Daoy (cell line): ENCODE measurements at regions not wholly inside any gene's neighbourhood (a gene's known extent, or its start where the extent isn't known, plus 50 kb on each side); places are given as distances from the start of the nearest gene placed in this dataset.
"Not testable (repeated sequence)": the region's sequence is repeated elsewhere in the genome, so short reads cannot be mapped to it uniquely, and the experiment has no call there.

Source experiments
- DNase-seq: peaks from one replicate; pipeline ENCODE4 v3.0.0-alpha.2; 2015; ENCODE audit warnings: low read depth

GRCh38 chr4:107391009-107391629 is 328.9 kb downstream of the PAPSS1 start:
- no peak for DNase-seq

GRCh38 chr4:107389965-107390364 is 330.1 kb downstream of the PAPSS1 start:
- no peak for DNase-seq

GRCh38 chr4:107388736-107389274 is 331.2 kb downstream of the PAPSS1 start:
- DNase-seq: no peak

GRCh38 chr4:107380836-107381438 is 339.1 kb downstream of the PAPSS1 start:
- DNase-seq: peak; percentile 22

GRCh38 chr4:107380190-107380589 is 339.8 kb downstream of the PAPSS1 start:
- DNase-seq: no peak

- DNase-seq: no peak
Observed at GRCh38 chr4:107379054-107379869, 340.8 kb downstream of the PAPSS1 start.

GRCh38 chr4:107376293-107376692 is 340.2 kb upstream of the DKK2 start:
- DNase-seq: no peak

GRCh38 chr4:107366900-107367299 is 330.8 kb upstream of the DKK2 start:
- DNase-seq: no peak

- no peak for DNase-seq
Observed at GRCh38 chr4:107366016-107366735, 330.1 kb upstream of the DKK2 start.

GRCh38 chr4:107363125-107363524 is 327.0 kb upstream of the DKK2 start:
- no peak for DNase-seq

- DNase-seq: no peak
Observed at GRCh38 chr4:107359208-107359607, 323.1 kb upstream of the DKK2 start.

- peak; percentile 48 for DNase-seq
Observed at GRCh38 chr4:107354304-107354703, 318.2 kb upstream of the DKK2 start.

GRCh38 chr4:107351196-107351595 is 315.1 kb upstream of the DKK2 start:
- DNase-seq: no peak

- no peak for DNase-seq
Observed at GRCh38 chr4:107349732-107350131, 313.6 kb upstream of the DKK2 start.

GRCh38 chr4:107349266-107349665 is 313.2 kb upstream of the DKK2 start:
- peak; percentile 24 for DNase-seq

GRCh38 chr4:107348188-107349050 is 312.3 kb upstream of the DKK2 start:
- no peak for DNase-seq

- no peak for DNase-seq
Observed at GRCh38 chr4:107333518-107333917, 297.4 kb upstream of the DKK2 start.

- not testable (repeated sequence) for DNase-seq
Observed at GRCh38 chr4:107332656-107333055, 296.5 kb upstream of the DKK2 start.

- no peak for DNase-seq
Observed at GRCh38 chr4:107330916-107331315, 294.8 kb upstream of the DKK2 start.

- no peak for DNase-seq
Observed at GRCh38 chr4:107319386-107319785, 283.3 kb upstream of the DKK2 start.

- peak; percentile 4 for DNase-seq
Observed at GRCh38 chr4:107318078-107318477, 282.0 kb upstream of the DKK2 start.
